HEK293T (cell line): ENCODE measurements at regions not wholly inside any gene's neighbourhood (a gene's known extent, or its start where the extent isn't known, plus 50 kb on each side); places are given as distances from the start of the nearest gene placed in this dataset.

ENCODE experiments used
- ARNT ChIP-seq: fragments of 450-650 bp; IDR thresholded peaks from 2 replicates; pipeline ENCODE4 v1.6.1; 2017; ENCODE audit warnings: mild to moderate bottlenecking
- BHLHE40 ChIP-seq: fragments of 450-650 bp; IDR thresholded peaks from 2 replicates; pipeline ENCODE4 v1.6.1; 2016; ENCODE audit warnings: mild to moderate bottlenecking, moderate library complexity, borderline replicate concordance
- CTBP1 ChIP-seq: fragments of 450-650 bp; IDR thresholded peaks from 2 replicates; pipeline ENCODE4 v1.6.1; 2016; ENCODE audit warnings: borderline replicate concordance
- FOXA1 ChIP-seq: fragments of 450-650 bp; IDR thresholded peaks from 2 replicates; pipeline ENCODE4 v1.6.1; 2016; ENCODE audit warnings: mild to moderate bottlenecking
- FOXK2 ChIP-seq: fragments of 450-650 bp; IDR thresholded peaks from 2 replicates; pipeline ENCODE4 v1.6.1; 2016; ENCODE audit warnings: mild to moderate bottlenecking
- HDGF ChIP-seq: fragments of 450-650 bp; IDR thresholded peaks from 2 replicates; pipeline ENCODE4 v1.6.1; 2017; ENCODE audit warnings: antibody characterized with exemption, borderline replicate concordance
- L3MBTL2 ChIP-seq: fragments of 450-650 bp; conservative IDR thresholded peaks from 2 replicates; pipeline ENCODE4 v1.6.1; 2016; ENCODE audit warnings: mild to moderate bottlenecking
- NFRKB ChIP-seq: fragments of 450-650 bp; IDR thresholded peaks from 2 replicates; pipeline ENCODE4 v1.6.1; 2016; ENCODE audit warnings: mild to moderate bottlenecking, moderate library complexity
- SP1 ChIP-seq: fragments of 450-650 bp; IDR thresholded peaks from 2 replicates; pipeline ENCODE4 v1.6.1; 2017
- SUZ12 ChIP-seq: fragments of 450-650 bp; IDR thresholded peaks from 2 replicates; pipeline ENCODE4 v1.6.1; 2016; ENCODE audit warnings: mild to moderate bottlenecking
- TARDBP ChIP-seq: fragments of 450-650 bp; IDR thresholded peaks from 2 replicates; pipeline ENCODE4 v1.6.1; 2016
- ZNF384 ChIP-seq: fragments of 450-650 bp; IDR thresholded peaks from 2 replicates; pipeline ENCODE4 v1.6.1; 2016

DNA sequence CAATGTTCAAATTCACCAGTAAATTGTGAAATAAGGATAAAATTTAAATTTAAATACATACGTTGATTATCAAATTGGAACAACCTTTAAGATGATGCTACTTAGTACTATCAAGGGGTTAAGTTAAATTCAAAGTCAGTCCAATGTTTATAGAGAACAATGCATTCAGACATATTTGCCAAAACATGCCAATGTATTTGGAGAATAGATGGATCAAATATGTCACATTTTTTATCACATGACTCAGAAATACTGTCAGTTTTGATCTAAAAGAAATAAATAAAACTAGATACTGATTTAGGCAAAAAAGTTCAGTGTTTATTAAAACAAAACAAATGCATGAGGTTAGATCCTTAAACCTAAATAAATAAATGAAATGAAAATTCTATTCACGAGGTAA, 281.2 kb downstream of the SLITRK5 start:
- TF ChIP-seq TARDBP (no peak), FOXA1 (no peak), NFRKB (no peak), L3MBTL2 (no peak), BHLHE40 (no peak), ARNT (no peak), HDGF (no peak), SUZ12 (no peak), SP1 (no peak), ZNF384 (no peak), CTBP1 (no peak), FOXK2 (peak; percentile 26; the same call in 1 of the 2 replicates)
